ENCODE measurements at regions not wholly inside any gene's neighbourhood (a gene's known extent, or its start where the extent isn't known, plus 50 kb on each side); places are given as distances from the start of the nearest gene placed in this dataset.

- Mint-ChIP-seq H3K4me3 (no peak overlapping the region), H3K27me3 (ENCODE audit: insufficient read depth, low read depth, poor library complexity) (no peaks in the 10 kb centered on the region), H3K4me1 (peaks cover 12% of the 10 kb centered on the region), H3K36me3 (ENCODE audit: low read depth) (no peaks in the 10 kb centered on the region), H3K9me3 (no peaks in the 10 kb centered on the region), H3K27ac (no peak overlapping the region)
- Histone ChIP-seq H3K27me3 (ENCODE audit: insufficient read depth) (no peaks in the 10 kb centered on the region), H3K4me1 (ENCODE audit: insufficient read depth) (no peaks in the 10 kb centered on the region), H3K36me3 (ENCODE audit: insufficient read depth) (no peaks in the 10 kb centered on the region), H4K20me1 (replicated peaks; ENCODE audit: insufficient read depth) (no peaks in the 10 kb centered on the region), H3K79me2 (replicated peaks; ENCODE audit: insufficient read depth) (no peaks in the 10 kb centered on the region), H3K27ac (ENCODE audit: low read depth) (no peak overlapping the region), H2AFZ (no peak overlapping the region), H3K4me2 (no peak overlapping the region), H3F3A (replicated peaks; ENCODE audit: low read depth) (no peaks in the 10 kb centered on the region), H3K9me2 (ENCODE audit: insufficient read depth) (no peaks in the 10 kb centered on the region), H3K4me3 (no peak overlapping the region)
- TF ChIP-seq ZNF331 (CRISPR knock-in tag; IDR thresholded peaks at IDR 0.05; ENCODE audit: low read depth) (no peak), POLR2AphosphoS5 (IDR thresholded peaks at IDR 0.05; ENCODE audit: low read depth) (no peak), EZH2 (IDR thresholded peaks at IDR 0.05; ENCODE audit: low read depth, unreplicated experiment) (no peak), NANOG (IDR thresholded peaks at IDR 0.05; ENCODE audit: borderline replicate concordance) (no peak), JUNB (IDR thresholded peaks at IDR 0.05; ENCODE audit: unreplicated experiment) (no peak), ZNF114 (CRISPR knock-in tag; IDR thresholded peaks at IDR 0.05) (no peak), CTCF (conservative IDR thresholded peaks at IDR 0.05; ENCODE audit: low read depth in 2 of 2) (no peak), REST (IDR thresholded peaks at IDR 0.05; ENCODE audit: unreplicated experiment) (no peak), EZH2phosphoT487 (IDR thresholded peaks at IDR 0.05; ENCODE audit: unreplicated experiment) (no peak), ETS1 (IDR thresholded peaks at IDR 0.05) (no peak)
- DNase-seq (ENCODE audit: low spot score) (no peak), ATAC-seq (no peak)
Measured at GRCh38 chr1:212212906-212213305, 72.3 kb upstream of the PPP2R5A start.

GRCh38 chr1:212213784-212214183, 71.4 kb upstream of the PPP2R5A start:
- H4K20me1 ChIP-seq (replicated peaks; ENCODE audit: insufficient read depth): no peaks in the 10 kb centered on the region
- no peaks in the 10 kb centered on the region for H3K4me1 ChIP-seq (ENCODE audit: insufficient read depth)
- Mint-ChIP-seq H3K4me1 (peaks cover 15% of the 10 kb centered on the region), H3K4me3 (no peak overlapping the region), H3K27me3 (ENCODE audit: insufficient read depth, low read depth, poor library complexity) (no peaks in the 10 kb centered on the region), H3K27ac (no peak overlapping the region), H3K9me3 (no peaks in the 10 kb centered on the region), H3K36me3 (ENCODE audit: low read depth) (no peaks in the 10 kb centered on the region)
- no peaks in the 10 kb centered on the region for H3K9me2 ChIP-seq (ENCODE audit: insufficient read depth)
- H3K36me3 ChIP-seq (ENCODE audit: insufficient read depth): no peaks in the 10 kb centered on the region
- H3K27ac ChIP-seq (ENCODE audit: low read depth): no peak overlapping the region
- no peak for DNase-seq (ENCODE audit: low spot score)
- no peak overlapping the region for H3K4me2 ChIP-seq
- H3K4me3 ChIP-seq: no peak overlapping the region
- H2AFZ ChIP-seq: no peak overlapping the region
- no peaks in the 10 kb centered on the region for H3K79me2 ChIP-seq (replicated peaks; ENCODE audit: insufficient read depth)
- H3F3A ChIP-seq (replicated peaks; ENCODE audit: low read depth): no peaks in the 10 kb centered on the region
- no peaks in the 10 kb centered on the region for H3K27me3 ChIP-seq (ENCODE audit: insufficient read depth)
- ATAC-seq: no peak
- TF ChIP-seq CREB1 (CRISPR knock-in tag; IDR thresholded peaks at IDR 0.05; ENCODE audit: low read depth) (no peak), ZNF331 (CRISPR knock-in tag; IDR thresholded peaks at IDR 0.05; ENCODE audit: low read depth) (no peak), ETS1 (IDR thresholded peaks at IDR 0.05) (no peak), CTCF (conservative IDR thresholded peaks at IDR 0.05; ENCODE audit: low read depth in 2 of 2) (no peak), EZH2 (IDR thresholded peaks at IDR 0.05; ENCODE audit: low read depth, unreplicated experiment) (no peak), POLR2AphosphoS5 (IDR thresholded peaks at IDR 0.05; ENCODE audit: low read depth) (no peak), EZH2phosphoT487 (IDR thresholded peaks at IDR 0.05; ENCODE audit: unreplicated experiment) (no peak), STAT1 (IDR thresholded peaks at IDR 0.05; ENCODE audit: unreplicated experiment) (no peak), ZNF114 (CRISPR knock-in tag; IDR thresholded peaks at IDR 0.05) (no peak)
